Pancreas (tissue), 10 donors: ENCODE measurements at regions not wholly inside any gene's neighbourhood (a gene's known extent, or its start where the extent isn't known, plus 50 kb on each side); places are given as distances from the start of the nearest gene placed in this dataset.

Experiments
- ATAC-seq, 4 donors: fragments of 200-7000 bp; cut with Tn5 transposase; one replicate each; pipeline versions ENCODE4 v1.8.0 to v1.9.1; 2020; ENCODE audit warnings: mild to moderate bottlenecking in 4 of 4, moderate library complexity in 4 of 4
- DNase-seq, 6 donors: peaks; one replicate each; pipeline ENCODE4 v3.0.0-alpha.2; 2020
- FAIRE-seq: peaks from 2 replicates; lab custom pipeline; 2012; peaks lifted over from hg19 to GRCh38; lab: Jason Lieb, UNC
- H3K27ac ChIP-seq, 4 donors: fragments of 200-600 bp; sonication (generic); 1 replicate in 3 of 4; 2 replicates in 1 of 4; pipeline versions ENCODE4 v1.5.0 to v1.8.0; 2020
- H3K27me3 ChIP-seq, 4 donors: fragments of 200-600 bp; one replicate each; pipeline ENCODE4 v1.8.0; 2021
- H3K36me3 ChIP-seq, 3 donors: fragments of 200-600 bp; sonication (generic) in 1 of 3; one replicate each; pipeline versions ENCODE4 v1.5.0 to v1.8.0; 2020 to 2021
- H3K4me1 ChIP-seq, 3 donors: fragments of 200-600 bp; one replicate each; pipeline ENCODE4 v1.8.0; 2021
- H3K4me3 ChIP-seq, 4 donors: fragments of 200-600 bp; sonication (generic) in 2 of 4; one replicate each; pipeline versions ENCODE4 v1.5.0 to v1.8.0; 2020 to 2021
- H3K9me3 ChIP-seq, 4 donors: fragments of 200-600 bp; one replicate each; pipeline ENCODE4 v1.8.0; 2021
- WGBS, 2 donors: extraction: QIAGEN DNeasy Blood & Tissue Kit; methylation state at CpG; one replicate each; pipeline ENCODE4 v1.1.7; 2013; 5-methylcytosine and 5-hydroxymethylcytosine counted together
- intact Hi-C, 3 donors: fragments of 100-400 bp; cut with DNase I; formaldehyde crosslinking; loops; one replicate each; pipeline versions ENCODE4 v1.11.1 to v1.14.2; 2022
- TF ChIP-seq, protein P1 (sequence below), 4 donors: fragments of 200-600 bp; sonication (generic) in 3 of 4; IDR thresholded peaks; one replicate each; pipeline versions ENCODE4 v1.5.0 to v1.8.0; 2021; ENCODE audit warnings: antibody characterized with exemption in 4 of 4
- donor health status: healthy with polysubstance abuse.
- donor health status: DM: no; HTN: no; CAD: no; lungs with moderate emphysema.
- donor health status: DM: no; HTN: no; CAD: no.
- donor health status: control.
- donor health status: control.
- donor health status: Bipolar disorder and iron deficiency.
- donor health status: DM: yes; HTN: yes; CAD: no.
- donor health status: DM: no; HTN: no; CAD: no.
- donor health status: DM: no; HTN: no; CAD: no.
- donor health status: DM: yes; HTN: yes; CAD: no.

DNA sequence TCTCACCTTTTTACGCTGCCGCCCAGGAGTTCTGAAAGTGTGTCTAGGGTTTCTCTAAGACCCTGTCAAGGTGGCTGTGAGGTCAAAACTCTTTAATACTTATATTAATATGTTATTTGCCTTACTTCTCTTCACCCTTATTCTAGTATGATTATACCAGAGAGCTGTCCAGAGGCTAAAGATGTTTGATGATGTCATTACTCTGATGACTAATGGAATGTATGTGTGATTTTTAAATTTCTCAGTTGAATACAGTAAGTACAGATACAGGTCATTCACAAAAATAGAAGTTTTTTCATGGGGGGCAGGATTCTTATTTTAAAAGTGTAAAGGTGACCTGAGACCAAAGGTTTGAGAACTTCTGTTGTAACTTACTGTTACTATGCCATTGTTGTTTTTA is 150.6 kb upstream of the FOXP2 start:
- ATAC-seq (no peak), DNase-seq (no peak), FAIRE-seq (no peak)
- Histone ChIP-seq H3K4me3 (no peak overlapping the region), H3K27ac (no peak overlapping the region), H3K9me3 (no peaks in the 10 kb centered on the region), H3K36me3 (no peaks in the 10 kb centered on the region), H3K4me1 (peaks cover 0 to 1% (median 0%) of the 10 kb centered on the region in 3 donors), H3K27me3 (no peaks in the 10 kb centered on the region)
- WGBS, 2 donors, result 98% methylated on average over 2 of the region's 2 CpGs
- intact Hi-C loops, result no loop called here
- TF ChIP-seq, protein P1, sequence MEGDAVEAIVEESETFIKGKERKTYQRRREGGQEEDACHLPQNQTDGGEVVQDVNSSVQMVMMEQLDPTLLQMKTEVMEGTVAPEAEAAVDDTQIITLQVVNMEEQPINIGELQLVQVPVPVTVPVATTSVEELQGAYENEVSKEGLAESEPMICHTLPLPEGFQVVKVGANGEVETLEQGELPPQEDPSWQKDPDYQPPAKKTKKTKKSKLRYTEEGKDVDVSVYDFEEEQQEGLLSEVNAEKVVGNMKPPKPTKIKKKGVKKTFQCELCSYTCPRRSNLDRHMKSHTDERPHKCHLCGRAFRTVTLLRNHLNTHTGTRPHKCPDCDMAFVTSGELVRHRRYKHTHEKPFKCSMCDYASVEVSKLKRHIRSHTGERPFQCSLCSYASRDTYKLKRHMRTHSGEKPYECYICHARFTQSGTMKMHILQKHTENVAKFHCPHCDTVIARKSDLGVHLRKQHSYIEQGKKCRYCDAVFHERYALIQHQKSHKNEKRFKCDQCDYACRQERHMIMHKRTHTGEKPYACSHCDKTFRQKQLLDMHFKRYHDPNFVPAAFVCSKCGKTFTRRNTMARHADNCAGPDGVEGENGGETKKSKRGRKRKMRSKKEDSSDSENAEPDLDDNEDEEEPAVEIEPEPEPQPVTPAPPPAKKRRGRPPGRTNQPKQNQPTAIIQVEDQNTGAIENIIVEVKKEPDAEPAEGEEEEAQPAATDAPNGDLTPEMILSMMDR (IDR thresholded peaks at IDR 0.05), result no peak

DNA sequence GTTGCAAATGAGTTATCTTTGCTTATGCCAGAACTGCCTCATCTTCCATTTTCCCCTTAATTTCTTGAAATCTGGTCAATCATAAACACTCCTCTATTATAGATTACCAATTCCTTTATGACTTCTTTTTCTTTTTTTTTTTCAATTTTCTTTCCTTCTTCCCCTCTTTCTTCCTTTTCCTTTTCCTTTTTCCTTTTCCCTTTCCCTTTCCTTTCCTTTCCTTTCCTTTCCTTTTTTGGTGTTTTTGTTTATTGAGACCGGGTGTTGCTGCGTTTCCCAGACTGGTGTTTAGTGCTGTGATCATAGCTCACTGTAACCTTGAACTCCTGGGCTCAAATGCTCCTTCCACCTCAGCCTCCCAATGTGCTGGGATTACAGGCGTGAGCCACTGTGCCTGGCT is 151.4 kb upstream of the FOXP2 start:
- H3K4me3 ChIP-seq, result no peak overlapping the region
- FAIRE-seq (no peak), ATAC-seq (no peak), DNase-seq (no peak)
- intact Hi-C loops, result no loop called here
- WGBS, 2 donors, result 64 to 67% methylated on average over 3 of the region's 3 CpGs
- H3K9me3 ChIP-seq, result no peaks in the 10 kb centered on the region
- TF ChIP-seq, protein P1 (IDR thresholded peaks at IDR 0.05), result no peak
- H3K27me3 ChIP-seq, result no peaks in the 10 kb centered on the region
- H3K4me1 ChIP-seq, result no peaks in the 10 kb centered on the region
- no peaks in the 10 kb centered on the region for H3K36me3 ChIP-seq
- no peak overlapping the region for H3K27ac ChIP-seq

DNA sequence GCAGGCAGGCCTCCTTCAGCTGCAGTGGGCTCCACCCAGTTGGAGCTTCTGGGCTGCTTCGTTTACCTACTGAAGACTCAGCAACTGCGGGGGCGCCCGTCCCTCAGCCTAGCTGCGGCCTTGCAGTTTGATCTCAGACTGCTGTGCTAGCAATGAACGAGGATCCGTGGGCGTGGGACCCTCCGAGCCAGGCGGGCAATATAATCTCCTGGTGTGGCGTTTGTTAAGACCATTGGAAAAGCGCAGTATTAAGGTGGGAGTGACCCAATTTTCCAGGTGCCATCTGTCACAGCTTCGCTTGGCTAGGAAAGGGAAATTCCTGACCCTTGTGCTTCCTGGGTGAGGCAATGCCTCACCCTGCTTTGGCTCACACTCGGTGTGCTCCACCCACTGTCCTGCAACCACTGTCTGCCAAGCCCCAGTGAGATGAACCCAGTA is 159.2 kb upstream of the FOXP2 start:
- no peak for ATAC-seq
- 90 to 91% methylated on average over 14 of the region's 14 CpGs for WGBS, 2 donors

DNA sequence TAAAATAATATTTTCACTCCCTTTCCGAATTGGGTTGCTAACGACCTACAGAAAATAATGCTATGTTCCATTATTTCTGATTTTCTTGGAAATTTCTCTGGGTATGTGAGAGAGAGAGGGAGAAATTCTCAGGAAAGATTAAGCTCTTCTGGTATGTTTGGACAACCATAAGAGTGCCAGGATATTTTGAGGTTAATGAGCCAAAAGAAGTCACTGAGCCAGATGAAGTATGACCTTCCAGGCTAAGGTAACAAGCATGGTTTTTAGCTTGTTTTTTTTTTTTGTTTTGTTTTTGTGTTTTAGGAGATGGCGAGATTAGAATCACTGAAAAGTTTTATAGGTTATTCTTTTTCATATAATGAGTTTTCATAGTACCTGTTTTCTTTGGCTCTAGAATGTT is 171.0 kb upstream of the FOXP2 start:
- no peak for DNase-seq
- 93% methylated on average over 3 of the region's 3 CpGs for WGBS, 2 donors
- H3K27me3 ChIP-seq, result no peaks in the 10 kb centered on the region
- no peak overlapping the region for H3K4me3 ChIP-seq
- peak in 1 of 4 donors; percentile 56 for ATAC-seq
- intact Hi-C loops, result no loop called here
- H3K36me3 ChIP-seq, result no peaks in the 10 kb centered on the region
- TF ChIP-seq, protein P1 (IDR thresholded peaks at IDR 0.05), result no peak
- no peaks in the 10 kb centered on the region for H3K9me3 ChIP-seq
- FAIRE-seq, result no peak
- H3K27ac ChIP-seq, result no peak overlapping the region
- H3K4me1 ChIP-seq, result peaks cover 0 to 2% (median 0%) of the 10 kb centered on the region in 3 donors

More for the DNA sequence above, 159.2 kb upstream of the FOXP2 start:
- H3K27ac ChIP-seq, result no peak overlapping the region
- FAIRE-seq (no peak), DNase-seq (no peak)
- H3K4me3 ChIP-seq, result no peak overlapping the region
- H3K27me3 ChIP-seq, result no peaks in the 10 kb centered on the region
- TF ChIP-seq, protein P1 (IDR thresholded peaks at IDR 0.05), result no peak
- intact Hi-C loops, result no loop called here
- H3K36me3 ChIP-seq, result no peaks in the 10 kb centered on the region
- no peaks in the 10 kb centered on the region for H3K4me1 ChIP-seq
- H3K9me3 ChIP-seq, result no peaks in the 10 kb centered on the region

DNA sequence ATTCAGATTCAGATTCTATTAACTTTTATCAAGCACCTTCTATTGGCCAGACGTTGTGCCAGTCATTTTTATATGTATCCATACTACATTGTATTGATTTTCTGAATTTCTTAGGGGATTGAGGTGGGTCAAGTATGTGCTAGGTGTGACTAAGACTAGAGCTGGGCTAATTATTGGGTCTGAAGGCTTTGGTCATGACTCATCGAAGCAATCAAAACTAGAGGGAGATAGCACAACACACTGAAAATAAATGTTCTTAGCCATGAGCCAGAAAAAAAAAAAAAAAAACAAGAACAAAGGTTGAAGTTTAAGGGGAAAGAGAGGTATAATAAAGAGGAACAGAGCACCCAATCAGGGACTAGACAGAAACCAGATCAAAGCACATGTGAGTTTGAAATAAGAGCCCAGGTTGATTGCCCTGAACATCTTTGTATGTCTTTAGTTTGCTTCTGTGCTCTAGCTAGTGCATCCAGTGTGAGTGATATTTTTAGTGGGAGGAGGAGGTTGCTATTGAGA is 171.6 kb upstream of the FOXP2 start:
- no peaks in the 10 kb centered on the region for H3K27me3 ChIP-seq
- WGBS, 2 donors, result 48 to 55% methylated on average over 2 of the region's 2 CpGs
- H3K27ac ChIP-seq, result no peak overlapping the region
- H3K36me3 ChIP-seq, result no peaks in the 10 kb centered on the region
- DNase-seq (no peak), FAIRE-seq (no peak), ATAC-seq (peak; percentile 43 to 73 (median 54))
- TF ChIP-seq, protein P1 (IDR thresholded peaks at IDR 0.05), result no peak
- no peaks in the 10 kb centered on the region for H3K4me1 ChIP-seq
- intact Hi-C loops, result no loop called here
- H3K9me3 ChIP-seq, result no peaks in the 10 kb centered on the region
- H3K4me3 ChIP-seq, result no peak overlapping the region
